ENCODE measurements at regions not wholly inside any gene's neighbourhood (a gene's known extent, or its start where the extent isn't known, plus 50 kb on each side); places are given as distances from the start of the nearest gene placed in this dataset.

DNA sequence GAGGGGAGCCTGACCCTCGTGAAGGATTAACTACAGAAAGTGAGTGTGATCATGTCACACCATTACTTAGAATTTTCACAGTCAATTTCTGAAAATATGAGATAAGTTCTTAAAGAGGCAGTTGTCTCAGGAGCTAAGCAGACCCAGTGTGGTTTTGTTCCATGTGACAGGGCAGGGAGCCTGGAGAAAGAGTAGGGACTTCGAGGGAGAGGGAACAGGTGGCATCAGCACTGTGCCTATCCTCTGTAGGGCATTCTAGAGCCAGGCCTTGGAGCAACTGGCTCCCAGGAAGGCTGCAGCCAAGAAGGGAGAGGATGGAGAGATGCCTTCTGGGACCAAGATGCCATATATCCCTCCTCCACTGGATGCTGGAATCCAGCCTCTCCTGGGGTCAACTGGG, 183.0 kb downstream of the TSHZ3 start:
- no peaks in the 10 kb centered on the region for H3K9me3 ChIP-seq
- H3K27ac ChIP-seq, result no peak overlapping the region
- no peak overlapping the region for H3K4me3 ChIP-seq
- H3K36me3 ChIP-seq, result no peaks in the 10 kb centered on the region
- DNase-seq, result no peak
- ATAC-seq (ENCODE audit: low FRiP score in 2 of 2), result no peak
- H3K4me1 ChIP-seq, result no peaks in the 10 kb centered on the region
- TF ChIP-seq EP300 (IDR thresholded peaks at IDR 0.05) (no peak), POLR2AphosphoS5 (IDR thresholded peaks at IDR 0.05) (no peak), POLR2A (IDR thresholded peaks at IDR 0.05) (no peak)
- TF ChIP-seq, protein P1, sequence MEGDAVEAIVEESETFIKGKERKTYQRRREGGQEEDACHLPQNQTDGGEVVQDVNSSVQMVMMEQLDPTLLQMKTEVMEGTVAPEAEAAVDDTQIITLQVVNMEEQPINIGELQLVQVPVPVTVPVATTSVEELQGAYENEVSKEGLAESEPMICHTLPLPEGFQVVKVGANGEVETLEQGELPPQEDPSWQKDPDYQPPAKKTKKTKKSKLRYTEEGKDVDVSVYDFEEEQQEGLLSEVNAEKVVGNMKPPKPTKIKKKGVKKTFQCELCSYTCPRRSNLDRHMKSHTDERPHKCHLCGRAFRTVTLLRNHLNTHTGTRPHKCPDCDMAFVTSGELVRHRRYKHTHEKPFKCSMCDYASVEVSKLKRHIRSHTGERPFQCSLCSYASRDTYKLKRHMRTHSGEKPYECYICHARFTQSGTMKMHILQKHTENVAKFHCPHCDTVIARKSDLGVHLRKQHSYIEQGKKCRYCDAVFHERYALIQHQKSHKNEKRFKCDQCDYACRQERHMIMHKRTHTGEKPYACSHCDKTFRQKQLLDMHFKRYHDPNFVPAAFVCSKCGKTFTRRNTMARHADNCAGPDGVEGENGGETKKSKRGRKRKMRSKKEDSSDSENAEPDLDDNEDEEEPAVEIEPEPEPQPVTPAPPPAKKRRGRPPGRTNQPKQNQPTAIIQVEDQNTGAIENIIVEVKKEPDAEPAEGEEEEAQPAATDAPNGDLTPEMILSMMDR (IDR thresholded peaks at IDR 0.05), result no peak
- 52 to 57% methylated on average over 2 of the region's 2 CpGs for WGBS, 2 donors
- peaks cover 0 to 7% (median 2%) of the 10 kb centered on the region in 4 donors for H3K27me3 ChIP-seq

DNA sequence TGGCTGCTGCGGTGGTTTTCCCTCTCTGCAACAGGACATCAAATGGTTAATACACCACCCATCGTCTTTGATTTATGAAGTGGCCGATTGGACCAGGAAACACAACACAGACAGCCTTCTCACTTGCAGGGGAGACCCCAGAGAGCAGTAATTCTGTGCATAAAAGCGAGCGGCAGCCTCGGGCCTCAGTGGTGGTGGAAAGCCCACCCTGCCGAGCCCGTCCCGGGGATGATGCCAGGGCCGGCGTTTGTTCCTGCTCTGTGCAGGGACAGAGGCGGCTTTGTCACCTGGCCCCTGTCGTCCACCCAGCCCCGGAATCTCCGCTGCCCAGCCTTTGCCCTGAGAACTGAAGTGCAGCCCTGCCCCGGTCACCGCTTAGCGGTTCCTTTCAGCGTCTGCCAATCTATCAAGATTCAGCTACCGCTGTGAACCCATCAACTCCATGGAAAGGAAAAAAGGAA, 184.4 kb downstream of the TSHZ3 start:
- Histone ChIP-seq H3K27me3 (peaks cover 0 to 7% (median 2%) of the 10 kb centered on the region in 4 donors), H3K4me1 (no peaks in the 10 kb centered on the region), H3K27ac (no peak overlapping the region), H3K4me3 (no peak overlapping the region), H3K36me3 (no peaks in the 10 kb centered on the region), H3K9me3 (no peaks in the 10 kb centered on the region)
- 16 to 30% methylated on average over 8 to 20 of the region's 20 CpGs for WGBS, 2 donors
- ATAC-seq (ENCODE audit: low FRiP score in 2 of 2) (peak in 1 of 2 donors; percentile 41), DNase-seq (peak in 1 of 2 donors; percentile 42)
- no peak for TF ChIP-seq POLR2A (IDR thresholded peaks at IDR 0.05)

DNA sequence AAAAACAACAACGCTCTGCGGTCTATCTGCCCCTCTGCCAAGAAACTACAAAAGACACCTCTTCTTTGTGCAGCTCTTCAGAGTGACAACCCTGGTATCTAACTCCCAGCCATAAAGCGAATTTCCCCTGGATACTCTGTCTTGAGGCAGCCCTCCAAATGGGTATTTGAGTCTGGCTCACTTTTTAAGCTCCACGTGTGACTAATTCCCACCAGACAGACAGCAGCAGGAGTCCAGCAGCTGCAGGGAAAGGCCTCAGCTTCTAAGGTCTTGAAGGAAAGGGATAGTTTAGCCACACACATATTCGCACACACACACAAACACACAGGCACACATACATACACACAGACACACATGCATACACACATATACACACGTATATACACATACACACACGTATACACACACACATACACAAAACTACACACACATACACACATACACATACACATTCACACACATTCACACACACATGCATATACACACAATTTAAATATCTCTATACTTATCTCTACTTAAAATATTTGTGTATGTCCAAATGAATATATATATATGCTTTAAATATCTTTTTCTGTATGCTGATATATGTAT, 188.8 kb downstream of the TSHZ3 start:
- H3K36me3 ChIP-seq, result no peaks in the 10 kb centered on the region
- DNase-seq (no peak), ATAC-seq (ENCODE audit: low FRiP score in 2 of 2) (no peak)
- H3K9me3 ChIP-seq, result no peaks in the 10 kb centered on the region
- H3K27ac ChIP-seq, result no peak overlapping the region
- TF ChIP-seq EP300 (IDR thresholded peaks at IDR 0.05) (no peak), POLR2AphosphoS5 (IDR thresholded peaks at IDR 0.05) (no peak), POLR2A (IDR thresholded peaks at IDR 0.05) (no peak)
- no peaks in the 10 kb centered on the region for H3K4me1 ChIP-seq
- no peak overlapping the region for H3K4me3 ChIP-seq
- 77 to 88% methylated on average over 6 to 7 of the region's 7 CpGs for WGBS, 2 donors
- peaks cover 0 to 7% (median 2%) of the 10 kb centered on the region in 4 donors for H3K27me3 ChIP-seq

DNA sequence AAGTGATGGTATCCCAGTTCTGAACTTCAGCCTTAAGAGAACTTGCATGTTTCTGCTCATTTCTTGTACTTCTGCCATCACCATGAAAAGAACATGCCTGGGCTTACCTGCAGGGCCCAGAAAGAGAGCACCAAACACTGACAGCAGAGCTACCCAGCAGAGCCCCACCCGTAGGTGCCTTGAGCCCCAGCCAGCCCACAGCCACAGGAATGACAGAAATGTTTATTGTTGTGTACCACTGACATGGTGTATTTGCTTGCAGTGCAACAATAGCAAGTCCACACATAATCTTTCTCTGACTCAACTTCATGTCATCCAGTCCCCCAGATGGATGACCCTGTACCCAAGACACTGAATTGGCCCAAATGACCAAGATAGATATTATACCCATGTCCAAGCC, 195.2 kb downstream of the TSHZ3 start:
- no peaks in the 10 kb centered on the region for H3K27me3 ChIP-seq
- no peak overlapping the region for H3K4me3 ChIP-seq
- no peak overlapping the region for H3K27ac ChIP-seq
- H3K4me1 ChIP-seq, result no peaks in the 10 kb centered on the region
- TF ChIP-seq, protein P1 (IDR thresholded peaks at IDR 0.05), result no peak
- no peak for TF ChIP-seq POLR2AphosphoS5 (IDR thresholded peaks at IDR 0.05)
- TF ChIP-seq EP300 (IDR thresholded peaks at IDR 0.05), result no peak
- TF ChIP-seq POLR2A (IDR thresholded peaks at IDR 0.05), result no peak
- ATAC-seq (ENCODE audit: low FRiP score in 2 of 2) (no peak), DNase-seq (no peak)
- H3K36me3 ChIP-seq, result no peaks in the 10 kb centered on the region
- 73 to 100% methylated on average over 1 of the region's 1 CpG for WGBS, 2 donors
- H3K9me3 ChIP-seq, result no peaks in the 10 kb centered on the region

DNA sequence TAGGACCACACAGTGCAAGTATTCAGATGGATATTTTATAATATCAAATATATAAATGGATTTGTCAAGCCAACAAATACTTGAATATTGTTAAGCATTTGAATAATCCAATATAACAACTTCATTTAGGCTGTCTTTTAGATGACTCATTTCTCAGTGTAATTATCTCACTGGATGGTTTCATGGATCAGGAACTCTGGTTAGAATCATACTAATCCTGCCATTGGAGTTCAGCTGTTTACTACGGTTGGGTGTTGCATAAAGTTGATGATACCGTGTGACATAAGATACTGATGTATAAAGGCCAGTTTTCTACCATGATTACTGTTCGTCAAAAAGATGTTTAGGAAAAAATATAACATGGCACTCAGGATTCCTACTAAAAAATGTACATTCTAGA, 196.3 kb downstream of the TSHZ3 start:
- Histone ChIP-seq H3K36me3 (no peaks in the 10 kb centered on the region), H3K27ac (no peak overlapping the region), H3K9me3 (no peaks in the 10 kb centered on the region), H3K27me3 (no peaks in the 10 kb centered on the region), H3K4me3 (no peak overlapping the region), H3K4me1 (no peaks in the 10 kb centered on the region)
- DNase-seq (no peak), ATAC-seq (ENCODE audit: low FRiP score in 2 of 2) (no peak)
- 90 to 95% methylated on average over 3 of the region's 3 CpGs for WGBS, 2 donors
- TF ChIP-seq, protein P1 (IDR thresholded peaks at IDR 0.05), result no peak
- no peak for TF ChIP-seq EP300 (IDR thresholded peaks at IDR 0.05)
- TF ChIP-seq POLR2AphosphoS5 (IDR thresholded peaks at IDR 0.05), result no peak
- TF ChIP-seq POLR2A (IDR thresholded peaks at IDR 0.05), result no peak

DNA sequence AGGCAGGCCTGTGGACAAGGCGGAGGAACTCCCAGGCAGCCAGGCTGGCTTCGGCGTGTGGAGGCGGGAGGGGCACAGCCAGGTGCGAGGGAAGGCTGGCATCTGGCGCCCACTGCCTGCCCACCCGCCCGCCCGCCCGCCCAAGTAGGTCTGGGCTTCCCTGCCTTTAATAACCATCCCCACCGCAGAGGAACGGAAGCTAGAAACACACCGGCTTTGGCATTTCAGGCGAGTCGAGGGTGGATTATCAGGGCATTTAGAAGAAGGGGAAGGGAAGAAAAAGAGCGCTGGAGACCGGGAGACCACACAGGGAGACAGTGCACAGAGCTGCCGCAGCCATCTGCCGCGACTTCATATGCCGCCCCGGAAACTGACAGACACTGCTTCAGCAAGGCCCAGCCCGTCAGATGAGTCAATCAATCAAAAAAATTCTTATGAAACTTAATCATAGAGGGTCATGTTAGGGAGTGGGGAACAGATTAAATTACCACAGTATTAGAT, 199.7 kb downstream of the TSHZ3 start:
- Histone ChIP-seq H3K4me1 (no peaks in the 10 kb centered on the region), H3K9me3 (no peaks in the 10 kb centered on the region), H3K4me3 (no peak overlapping the region), H3K27ac (no peak overlapping the region), H3K36me3 (no peaks in the 10 kb centered on the region), H3K27me3 (no peaks in the 10 kb centered on the region)
- no peak for ATAC-seq (ENCODE audit: low FRiP score in 2 of 2)
- TF ChIP-seq, protein P1 (IDR thresholded peaks at IDR 0.05), result no peak
- no peak for TF ChIP-seq EP300 (IDR thresholded peaks at IDR 0.05)
- peak in 1 of 2 donors; percentile 70 for DNase-seq
- 65 to 72% methylated on average over 13 to 19 of the region's 23 CpGs for whole genome bisulfite sequencing, 2 donors
